Endodermal cell (in vitro differentiated cells): ENCODE measurements at regions not wholly inside any gene's neighbourhood (a gene's known extent, or its start where the extent isn't known, plus 50 kb on each side); places are given as distances from the start of the nearest gene placed in this dataset.

Experiments
- DNase-seq: peaks from one replicate; pipeline ENCODE4 v3.0.0-alpha.2; 2017
- H3K27ac ChIP-seq: 2 replicates; pipeline ENCODE4 v1.5.1; 2013; ENCODE audit warnings: mild to moderate bottlenecking, low read depth, low read length, moderate library complexity
- H3K27me3 ChIP-seq: 2 replicates; pipeline ENCODE4 v1.6.1; 2013; ENCODE audit warnings: mild to moderate bottlenecking, low read length, moderate library complexity; ENCODE audit not compliant: insufficient read depth, control insufficient read depth, poor library complexity, severe bottlenecking
- H3K36me3 ChIP-seq: 2 replicates; pipeline ENCODE4 v1.7.0; 2013; ENCODE audit warnings: mild to moderate bottlenecking, low read length, moderate library complexity; ENCODE audit not compliant: control insufficient read depth, insufficient read depth
- H3K4me1 ChIP-seq: one replicate; pipeline ENCODE4 v1.7.0; 2013; ENCODE audit warnings: low read length; ENCODE audit not compliant: control insufficient read depth, insufficient read depth
- H3K4me3 ChIP-seq: 2 replicates; pipeline ENCODE4 v1.5.1; 2013; ENCODE audit warnings: mild to moderate bottlenecking, low read length, moderate library complexity
- H3K9ac ChIP-seq: 2 replicates; pipeline ENCODE4 v1.6.1; 2013; ENCODE audit warnings: mild to moderate bottlenecking, low read length, moderate library complexity; ENCODE audit not compliant: poor library complexity, severe bottlenecking; ENCODE audit errors: extremely low read depth
- H3K9me3 ChIP-seq: 2 replicates; pipeline ENCODE4 v1.6.1; 2013; ENCODE audit warnings: mild to moderate bottlenecking, low read length, moderate library complexity; ENCODE audit not compliant: control insufficient read depth
- H3K27ac Mint-ChIP-seq: 2 replicates; pipeline ENCODE4 v1.8.0; 2020; ENCODE audit warnings: mixed read lengths
- H3K27me3 Mint-ChIP-seq: 2 replicates; pipeline ENCODE4 v1.8.0; 2021; ENCODE audit warnings: mild to moderate bottlenecking, mixed read lengths; ENCODE audit not compliant: insufficient read depth
- H3K36me3 Mint-ChIP-seq: 2 replicates; pipeline ENCODE4 v1.8.0; 2020; ENCODE audit warnings: low read depth, mixed read lengths
- H3K4me1 Mint-ChIP-seq: 2 replicates; pipeline ENCODE4 v1.8.0; 2020; ENCODE audit warnings: mixed read lengths
- H3K4me3 Mint-ChIP-seq: 2 replicates; pipeline ENCODE4 v1.8.0; 2020; ENCODE audit warnings: mild to moderate bottlenecking, moderate library complexity, mixed read lengths
- H3K9me3 Mint-ChIP-seq: 2 replicates; pipeline ENCODE4 v1.8.0; 2020; ENCODE audit warnings: mild to moderate bottlenecking, mixed read lengths
- WGBS, 2 experiments: methylation state at CpG; one replicate each; pipeline versions ENCODE4 v1.1.5 to v1.1.7; 2013; ENCODE audit warnings: missing lambda C conversion rate in 2 of 2, mixed read lengths in 1 of 2; ENCODE audit not compliant: insufficient coverage in 1 of 2, insufficient read length in 1 of 2; 5-methylcytosine and 5-hydroxymethylcytosine counted together
- TF ChIP-seq, protein P1 (sequence below): fragments of 200-600 bp; sonication (generic); conservative IDR thresholded peaks from 2 replicates; pipeline ENCODE4 v1.5.0; 2021; ENCODE audit warnings: antibody characterized with exemption, mild to moderate bottlenecking

- Mint-ChIP-seq H3K4me3 (no peak overlapping the region), H3K4me1 (peaks cover 6% of the 10 kb centered on the region), H3K9me3 (peaks cover 5% of the 10 kb centered on the region), H3K36me3 (no peaks in the 10 kb centered on the region), H3K27me3 (peaks cover 17% of the 10 kb centered on the region), H3K27ac (no peak overlapping the region)
- Histone ChIP-seq H3K4me1 (peaks cover 4% of the 10 kb centered on the region), H3K9me3 (no peaks in the 10 kb centered on the region), H3K9ac (no peak overlapping the region), H3K27ac (no peak overlapping the region), H3K27me3 (no peaks in the 10 kb centered on the region), H3K4me3 (no peak overlapping the region), H3K36me3 (no peaks in the 10 kb centered on the region)
- TF ChIP-seq, protein P1, sequence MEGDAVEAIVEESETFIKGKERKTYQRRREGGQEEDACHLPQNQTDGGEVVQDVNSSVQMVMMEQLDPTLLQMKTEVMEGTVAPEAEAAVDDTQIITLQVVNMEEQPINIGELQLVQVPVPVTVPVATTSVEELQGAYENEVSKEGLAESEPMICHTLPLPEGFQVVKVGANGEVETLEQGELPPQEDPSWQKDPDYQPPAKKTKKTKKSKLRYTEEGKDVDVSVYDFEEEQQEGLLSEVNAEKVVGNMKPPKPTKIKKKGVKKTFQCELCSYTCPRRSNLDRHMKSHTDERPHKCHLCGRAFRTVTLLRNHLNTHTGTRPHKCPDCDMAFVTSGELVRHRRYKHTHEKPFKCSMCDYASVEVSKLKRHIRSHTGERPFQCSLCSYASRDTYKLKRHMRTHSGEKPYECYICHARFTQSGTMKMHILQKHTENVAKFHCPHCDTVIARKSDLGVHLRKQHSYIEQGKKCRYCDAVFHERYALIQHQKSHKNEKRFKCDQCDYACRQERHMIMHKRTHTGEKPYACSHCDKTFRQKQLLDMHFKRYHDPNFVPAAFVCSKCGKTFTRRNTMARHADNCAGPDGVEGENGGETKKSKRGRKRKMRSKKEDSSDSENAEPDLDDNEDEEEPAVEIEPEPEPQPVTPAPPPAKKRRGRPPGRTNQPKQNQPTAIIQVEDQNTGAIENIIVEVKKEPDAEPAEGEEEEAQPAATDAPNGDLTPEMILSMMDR: peak; percentile 74
- DNase-seq: peak; percentile 74
- WGBS, 2 experiments: 73 to 80% methylated on average over 5 to 6 of the region's 6 CpGs
These were observed 83.6 kb upstream of the NLRP1 start for GRCh38 chr17:5667871-5668270.

- TF ChIP-seq, protein P1: no peak
- 69 to 79% methylated on average over 1 to 2 of the region's 2 CpGs for WGBS, 2 experiments
- no peak for DNase-seq
- Histone ChIP-seq H3K27ac (no peak overlapping the region), H3K27me3 (no peaks in the 10 kb centered on the region), H3K9me3 (no peaks in the 10 kb centered on the region), H3K4me3 (no peak overlapping the region), H3K9ac (no peak overlapping the region), H3K4me1 (peaks cover 4% of the 10 kb centered on the region), H3K36me3 (no peaks in the 10 kb centered on the region)
- Mint-ChIP-seq H3K4me3 (no peak overlapping the region), H3K4me1 (peaks cover 6% of the 10 kb centered on the region), H3K9me3 (peaks cover 3% of the 10 kb centered on the region), H3K36me3 (no peaks in the 10 kb centered on the region), H3K27ac (no peak overlapping the region), H3K27me3 (peaks cover 17% of the 10 kb centered on the region)
These were observed 84.3 kb upstream of the NLRP1 start for GRCh38 chr17:5668557-5669138.

GRCh38 chr17:5669191-5669590 is 84.9 kb upstream of the NLRP1 start:
- Mint-ChIP-seq H3K27ac (no peak overlapping the region), H3K4me1 (peaks cover 6% of the 10 kb centered on the region), H3K4me3 (no peak overlapping the region), H3K36me3 (no peaks in the 10 kb centered on the region), H3K9me3 (no peaks in the 10 kb centered on the region), H3K27me3 (peaks cover 17% of the 10 kb centered on the region)
- DNase-seq: no peak
- no peaks in the 10 kb centered on the region for H3K27me3 ChIP-seq
- H3K4me3 ChIP-seq: no peak overlapping the region
- WGBS, 2 experiments: 90 to 100% methylated on average over 3 to 5 of the region's 5 CpGs
- H3K27ac ChIP-seq: no peak overlapping the region
- peaks cover 4% of the 10 kb centered on the region for H3K4me1 ChIP-seq
- no peaks in the 10 kb centered on the region for H3K36me3 ChIP-seq
- no peak overlapping the region for H3K9ac ChIP-seq
- H3K9me3 ChIP-seq: no peaks in the 10 kb centered on the region
- TF ChIP-seq, protein P1: no peak
